OCI-LY3 (cell line): ENCODE measurements at regions not wholly inside any gene's neighbourhood (a gene's known extent, or its start where the extent isn't known, plus 50 kb on each side); places are given as distances from the start of the nearest gene placed in this dataset.

Experiments
- CTCF ChIP-seq: fragments of 200-600, 300-600 bp; sonication (generic); IDR thresholded peaks from 2 replicates; pipeline ENCODE4 v1.5.1; 2014; ENCODE audit warnings: antibody characterized with exemption, low read length, low read depth
- EZH2phosphoT487 ChIP-seq: fragments of 200-600 bp; shearing (Covaris generic); IDR thresholded peaks from 2 replicates; pipeline ENCODE4 v1.6.1; 2018; ENCODE audit warnings: antibody characterized with exemption, mixed run types, low read depth

DNA sequence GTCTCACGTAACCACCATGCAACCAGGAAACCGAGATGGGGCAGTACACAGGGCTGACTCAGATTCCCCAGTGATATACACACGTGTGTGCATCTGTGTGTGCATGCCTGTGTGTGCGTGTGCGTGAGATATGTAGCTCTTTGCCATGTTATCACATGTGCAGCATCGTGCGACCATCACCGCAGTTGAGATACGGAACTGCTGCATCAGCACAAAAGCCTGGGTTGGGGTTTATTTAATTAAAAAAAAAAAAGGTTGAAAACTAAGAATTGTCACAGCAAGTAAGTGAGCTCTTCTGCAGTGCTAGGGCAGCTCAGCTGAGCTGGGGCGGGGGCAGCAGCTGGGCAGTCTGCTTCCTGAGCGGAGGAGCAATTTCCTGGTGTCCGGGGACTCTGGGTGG lies 152.5 kb downstream of the RBFOX3 start:
- TF ChIP-seq CTCF: no peak
- TF ChIP-seq EZH2phosphoT487: no peak
